HL-60 (cell line): ENCODE measurements at regions not wholly inside any gene's neighbourhood (a gene's known extent, or its start where the extent isn't known, plus 50 kb on each side); places are given as distances from the start of the nearest gene placed in this dataset.

Source experiments
- DNase-seq, 2 experiments: peaks; one replicate each; pipeline ENCODE4 v3.0.0-alpha.2; 2010 to 2020; ENCODE audit warnings: low read depth in 1 of 2, low spot score in 1 of 2
- H3K27ac ChIP-seq: fragments of 250-450 bp; sonication (Bioruptor Pico); replicated peaks from 2 replicates; pipeline ENCODE4 v1.5.1; 2020; ENCODE audit warnings: mild to moderate bottlenecking, moderate library complexity
- H3K27me3 ChIP-seq: fragments of 250-450 bp; sonication (Bioruptor Pico); 2 replicates; pipeline ENCODE4 v1.5.1; 2021; ENCODE audit warnings: mild to moderate bottlenecking, moderate library complexity; ENCODE audit not compliant: insufficient read depth, poor library complexity, severe bottlenecking
- H3K4me3 ChIP-seq: replicated peaks from 2 replicates; pipeline ENCODE4 v1.5.1; 2011; ENCODE audit warnings: mild to moderate bottlenecking, control low read depth, low read length; ENCODE audit not compliant: insufficient read depth
- CTCF ChIP-seq: IDR thresholded peaks from one replicate; pipeline ENCODE4 v1.5.1; 2011; ENCODE audit warnings: low read length, control low read depth, inconsistent platforms; ENCODE audit not compliant: insufficient read depth
- GABPA ChIP-seq: IDR thresholded peaks from 2 replicates; pipeline ENCODE4 v1.6.1; 2012; ENCODE audit warnings: low read depth
- POLR2AphosphoS5 ChIP-seq: IDR thresholded peaks from 2 replicates; pipeline ENCODE4 v1.6.1; 2012; ENCODE audit warnings: low read depth
- REST ChIP-seq: IDR thresholded peaks from 2 replicates; pipeline ENCODE4 v1.6.1; 2012; ENCODE audit warnings: low read depth; ENCODE audit not compliant: insufficient replicate concordance
- SPI1 ChIP-seq: IDR thresholded peaks from 2 replicates; pipeline ENCODE4 v1.6.1; 2012; ENCODE audit warnings: low read depth, mild to moderate bottlenecking, borderline replicate concordance

DNA sequence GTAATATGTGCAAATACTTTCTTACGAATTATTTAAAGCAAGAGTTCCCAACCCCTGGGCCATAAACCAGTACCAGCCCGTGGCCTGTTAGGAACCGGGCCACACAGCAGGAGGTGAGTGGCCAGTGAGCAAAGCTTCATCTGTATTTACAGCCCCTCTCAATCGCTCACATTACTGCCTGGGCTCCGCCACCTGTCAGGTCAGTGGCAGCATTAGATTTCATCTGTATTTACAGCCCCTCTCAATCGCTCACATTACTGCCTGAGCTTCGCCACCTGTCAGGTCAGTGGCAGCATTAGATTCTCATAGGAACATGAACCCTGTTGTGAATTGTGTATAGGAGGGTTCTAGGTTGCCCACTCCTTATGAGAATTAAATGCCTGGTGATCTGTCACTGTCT, 142.0 kb downstream of the RNASET2 start:
- no peaks in the 10 kb centered on the region for H3K27me3 ChIP-seq
- H3K27ac ChIP-seq = no peak overlapping the region
- no peak for TF ChIP-seq REST
- TF ChIP-seq SPI1 = no peak
- no peak for TF ChIP-seq CTCF
- no peak for TF ChIP-seq POLR2AphosphoS5
- no peak for TF ChIP-seq GABPA
- DNase-seq = no peak
- H3K4me3 ChIP-seq = no peak overlapping the region

GRCh38 chr6:166813461-166813860, 142.9 kb downstream of the RNASET2 start:
- Histone ChIP-seq H3K27me3 (no peaks in the 10 kb centered on the region), H3K27ac (no peak overlapping the region), H3K4me3 (no peak overlapping the region)
- DNase-seq = no peak
- TF ChIP-seq POLR2AphosphoS5 = no peak
- TF ChIP-seq CTCF = no peak
- no peak for TF ChIP-seq GABPA
- no peak for TF ChIP-seq SPI1
- no peak for TF ChIP-seq REST

DNA sequence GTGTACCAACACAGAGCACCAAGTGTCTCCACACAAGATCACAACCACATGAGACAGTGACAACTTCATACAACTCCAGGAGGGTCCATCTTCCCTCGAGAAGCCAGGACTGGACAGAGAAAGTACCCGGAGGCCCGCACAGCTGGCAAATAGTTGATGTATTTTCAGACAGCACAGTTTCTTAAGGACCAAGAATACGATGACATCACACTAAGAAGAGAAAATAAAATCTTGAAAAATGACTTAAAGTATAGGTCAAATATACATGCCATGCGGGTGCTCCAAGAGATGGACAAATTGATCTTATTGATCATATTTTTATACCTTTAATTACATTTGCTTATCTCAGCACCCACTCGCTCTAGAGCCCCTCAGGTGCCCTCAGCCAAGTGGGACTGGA, 145.5 kb downstream of the RNASET2 start:
- Histone ChIP-seq H3K4me3 (no peak overlapping the region), H3K27ac (no peak overlapping the region), H3K27me3 (no peaks in the 10 kb centered on the region)
- no peak for DNase-seq
- TF ChIP-seq POLR2AphosphoS5 = no peak
- no peak for TF ChIP-seq GABPA
- TF ChIP-seq REST = no peak
- TF ChIP-seq CTCF = no peak
- TF ChIP-seq SPI1 = no peak
